ENCODE measurements at regions not wholly inside any gene's neighbourhood (a gene's known extent, or its start where the extent isn't known, plus 50 kb on each side); places are given as distances from the start of the nearest gene placed in this dataset.
A peak's percentile ranks its signal among the peaks of the same experiment; 100 is the strongest.

DNA sequence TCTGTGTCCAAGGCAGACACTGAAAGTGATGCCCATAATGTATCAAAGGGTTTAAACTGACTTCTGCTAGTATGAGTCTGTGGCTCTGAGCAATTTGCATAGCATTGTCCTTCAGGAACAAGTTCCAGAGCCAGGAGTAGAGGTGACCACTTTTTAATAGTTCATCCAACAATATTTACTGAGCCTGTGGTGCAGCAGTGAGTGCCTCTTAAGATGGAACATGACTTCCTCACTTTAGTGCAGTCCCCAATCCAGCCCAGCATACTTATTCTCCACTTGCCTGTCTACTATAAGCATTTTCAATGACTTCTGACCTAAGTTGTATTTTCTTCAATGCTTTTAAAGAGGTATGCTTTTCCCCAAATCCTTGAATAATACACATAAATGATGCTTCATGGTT, 611.3 kb downstream of the MED13L start:
- H3K4me1 Mint-ChIP-seq (ENCODE audit: insufficient read depth, unreplicated experiment): peaks cover 5% of the 10 kb centered on the region
- no peak for DNase-seq (ENCODE audit: unreplicated experiment)
- no peak overlapping the region for H3K27ac Mint-ChIP-seq (ENCODE audit: low read depth, unreplicated experiment)
- no peaks in the 10 kb centered on the region for H3K36me3 Mint-ChIP-seq (ENCODE audit: insufficient read depth, unreplicated experiment)
- intact Hi-C loops (cut with micrococcal nuclease): no loop called here
- TF ChIP-seq, protein P1, sequence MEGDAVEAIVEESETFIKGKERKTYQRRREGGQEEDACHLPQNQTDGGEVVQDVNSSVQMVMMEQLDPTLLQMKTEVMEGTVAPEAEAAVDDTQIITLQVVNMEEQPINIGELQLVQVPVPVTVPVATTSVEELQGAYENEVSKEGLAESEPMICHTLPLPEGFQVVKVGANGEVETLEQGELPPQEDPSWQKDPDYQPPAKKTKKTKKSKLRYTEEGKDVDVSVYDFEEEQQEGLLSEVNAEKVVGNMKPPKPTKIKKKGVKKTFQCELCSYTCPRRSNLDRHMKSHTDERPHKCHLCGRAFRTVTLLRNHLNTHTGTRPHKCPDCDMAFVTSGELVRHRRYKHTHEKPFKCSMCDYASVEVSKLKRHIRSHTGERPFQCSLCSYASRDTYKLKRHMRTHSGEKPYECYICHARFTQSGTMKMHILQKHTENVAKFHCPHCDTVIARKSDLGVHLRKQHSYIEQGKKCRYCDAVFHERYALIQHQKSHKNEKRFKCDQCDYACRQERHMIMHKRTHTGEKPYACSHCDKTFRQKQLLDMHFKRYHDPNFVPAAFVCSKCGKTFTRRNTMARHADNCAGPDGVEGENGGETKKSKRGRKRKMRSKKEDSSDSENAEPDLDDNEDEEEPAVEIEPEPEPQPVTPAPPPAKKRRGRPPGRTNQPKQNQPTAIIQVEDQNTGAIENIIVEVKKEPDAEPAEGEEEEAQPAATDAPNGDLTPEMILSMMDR (IDR thresholded peaks at IDR 0.05; ENCODE audit: unreplicated experiment): no peak
- H3K9me3 Mint-ChIP-seq (ENCODE audit: unreplicated experiment): peaks cover 1% of the 10 kb centered on the region
- no peaks in the 10 kb centered on the region for H3K27me3 Mint-ChIP-seq (ENCODE audit: insufficient read depth, unreplicated experiment)
- ChIA-PET POLR2A (no interaction called here), CTCF (no interaction called here)
- no TSS peak for BruUV-seq (replicated peaks)
- no peak overlapping the region for H3K4me3 Mint-ChIP-seq (ENCODE audit: unreplicated experiment)

DNA sequence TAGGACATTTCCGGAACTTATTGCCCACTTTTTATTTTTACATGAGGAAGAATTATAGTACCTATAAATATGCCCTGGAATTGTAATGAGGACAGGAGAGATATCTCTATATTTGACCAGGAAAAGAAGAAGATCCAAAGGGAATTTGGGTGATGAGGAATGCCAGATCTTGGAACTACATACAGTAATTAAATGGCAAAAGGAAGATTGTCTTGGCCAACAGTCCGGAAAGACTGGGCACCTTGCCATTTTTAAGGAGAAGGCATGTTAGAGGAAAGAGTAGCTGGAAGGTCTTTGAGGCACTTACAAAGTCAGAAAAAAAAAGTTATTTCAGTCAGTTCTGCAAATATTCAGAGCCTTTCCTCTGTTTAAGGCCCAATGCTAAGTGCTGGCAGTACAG, 616.4 kb downstream of the MED13L start:
- peak; percentile 35 for DNase-seq (ENCODE audit: unreplicated experiment)
- POLR2A ChIA-PET: no interaction called here
- Mint-ChIP-seq H3K4me1 (ENCODE audit: insufficient read depth, unreplicated experiment) (peaks cover 29% of the 10 kb centered on the region), H3K27ac (ENCODE audit: low read depth, unreplicated experiment) (no peak overlapping the region), H3K9me3 (ENCODE audit: unreplicated experiment) (peaks cover 9% of the 10 kb centered on the region), H3K27me3 (ENCODE audit: insufficient read depth, unreplicated experiment) (no peaks in the 10 kb centered on the region), H3K4me3 (ENCODE audit: unreplicated experiment) (no peak overlapping the region), H3K36me3 (ENCODE audit: insufficient read depth, unreplicated experiment) (no peaks in the 10 kb centered on the region)
- CTCF ChIA-PET: no interaction called here
- intact Hi-C loops (cut with micrococcal nuclease): no loop called here
- no TSS peak for BruUV-seq (replicated peaks)
- TF ChIP-seq, protein P1 (IDR thresholded peaks at IDR 0.05; ENCODE audit: unreplicated experiment): no peak

DNA sequence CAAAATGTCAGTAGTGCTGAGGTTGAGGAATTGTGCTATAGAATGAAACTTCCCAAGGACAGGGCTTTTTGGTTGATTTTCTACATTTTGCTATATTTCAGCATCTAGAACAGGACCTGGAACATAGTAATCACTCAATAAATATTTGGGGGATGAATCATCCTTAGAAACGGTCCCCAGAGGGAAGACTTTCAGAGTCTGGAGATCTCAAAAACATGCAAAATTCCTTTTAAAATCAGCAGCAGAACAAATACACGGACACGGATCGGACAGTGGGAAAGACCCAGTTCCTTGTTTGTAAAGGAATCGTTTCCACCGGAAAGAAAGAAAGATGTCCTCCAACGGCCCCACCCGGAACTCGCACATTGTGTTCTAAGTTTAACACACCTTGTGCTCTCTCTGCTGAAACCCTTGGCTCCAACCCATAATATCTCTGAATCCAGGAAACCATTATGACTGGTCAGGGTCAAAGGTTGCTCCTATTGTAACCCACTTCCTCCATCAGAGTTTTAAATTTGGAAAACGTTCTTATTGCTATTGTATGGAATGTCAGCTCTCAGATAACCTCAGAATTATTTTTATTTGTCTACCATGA, 617.2 kb downstream of the MED13L start:
- H3K27me3 Mint-ChIP-seq (ENCODE audit: insufficient read depth, unreplicated experiment): no peaks in the 10 kb centered on the region
- H3K36me3 Mint-ChIP-seq (ENCODE audit: insufficient read depth, unreplicated experiment): no peaks in the 10 kb centered on the region
- peak; percentile 55 for DNase-seq (ENCODE audit: unreplicated experiment)
- no TSS peak for BruUV-seq (replicated peaks)
- CTCF ChIA-PET: no interaction called here
- intact Hi-C loops (cut with micrococcal nuclease): no loop called here
- TF ChIP-seq, protein P1 (IDR thresholded peaks at IDR 0.05; ENCODE audit: unreplicated experiment): no peak
- H3K27ac Mint-ChIP-seq (ENCODE audit: low read depth, unreplicated experiment): no peak overlapping the region
- peaks cover 29% of the 10 kb centered on the region for H3K4me1 Mint-ChIP-seq (ENCODE audit: insufficient read depth, unreplicated experiment)
- POLR2A ChIA-PET: no interaction called here
- no peak overlapping the region for H3K4me3 Mint-ChIP-seq (ENCODE audit: unreplicated experiment)
- H3K9me3 Mint-ChIP-seq (ENCODE audit: unreplicated experiment): peaks cover 9% of the 10 kb centered on the region

DNA sequence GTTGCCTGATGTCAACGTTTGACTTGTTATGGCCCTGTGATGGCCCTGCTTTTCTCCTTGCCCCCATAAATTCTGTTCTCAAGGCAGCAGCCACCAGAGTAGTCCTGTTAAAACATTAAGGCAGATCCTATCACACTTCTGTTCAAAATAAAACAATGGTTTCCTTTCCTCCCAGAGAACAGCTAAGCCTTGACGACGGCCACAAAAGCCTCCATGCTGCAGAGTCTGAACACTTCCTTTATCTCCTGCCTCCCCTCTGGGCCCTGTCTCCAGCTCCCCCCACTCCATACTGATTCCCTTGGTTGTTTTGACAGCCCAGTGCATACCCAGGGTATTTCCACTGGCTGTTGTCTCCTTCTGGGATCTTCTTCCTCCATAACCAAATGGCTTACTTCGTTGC, 618.1 kb downstream of the MED13L start:
- POLR2A ChIA-PET: no interaction called here
- no TSS peak for BruUV-seq (replicated peaks)
- peaks cover 29% of the 10 kb centered on the region for H3K4me1 Mint-ChIP-seq (ENCODE audit: insufficient read depth, unreplicated experiment)
- no peaks in the 10 kb centered on the region for H3K36me3 Mint-ChIP-seq (ENCODE audit: insufficient read depth, unreplicated experiment)
- intact Hi-C loops (cut with micrococcal nuclease): no loop called here
- peak overlapping the region; percentile 4 for H3K27ac Mint-ChIP-seq (ENCODE audit: low read depth, unreplicated experiment)
- no peak for DNase-seq (ENCODE audit: unreplicated experiment)
- H3K9me3 Mint-ChIP-seq (ENCODE audit: unreplicated experiment): peaks cover 9% of the 10 kb centered on the region
- H3K4me3 Mint-ChIP-seq (ENCODE audit: unreplicated experiment): no peak overlapping the region
- TF ChIP-seq, protein P1 (IDR thresholded peaks at IDR 0.05; ENCODE audit: unreplicated experiment): no peak
- no peaks in the 10 kb centered on the region for H3K27me3 Mint-ChIP-seq (ENCODE audit: insufficient read depth, unreplicated experiment)
- CTCF ChIA-PET: no interaction called here
